Liver (tissue), 8 donors: ENCODE measurements at regions not wholly inside any gene's neighbourhood (a gene's known extent, or its start where the extent isn't known, plus 50 kb on each side); places are given as distances from the start of the nearest gene placed in this dataset.

Experiments
- DNase-seq: peaks from one replicate; pipeline ENCODE4 v3.0.0-alpha.2; 2017; ENCODE audit warnings: low spot score
- H3K27ac ChIP-seq, 2 donors: one replicate each; pipeline ENCODE4 v1.7.0; 2013; ENCODE audit warnings: inconsistent platforms in 2 of 2, low read length in 2 of 2, control low read depth in 1 of 2, low read depth in 1 of 2, mild to moderate bottlenecking in 1 of 2
- H3K27me3 ChIP-seq, 4 donors: one replicate each; pipeline versions ENCODE4 v1.6.1 to v1.7.0; 2013; ENCODE audit warnings: low read length in 3 of 4, inconsistent platforms in 1 of 4, mild to moderate bottlenecking in 1 of 4, moderate library complexity in 1 of 4; ENCODE audit not compliant: control insufficient read depth in 4 of 4, insufficient read depth in 4 of 4
- H3K36me3 ChIP-seq, 4 donors: one replicate each; pipeline versions ENCODE4 v1.6.1 to v1.7.0; 2013; ENCODE audit warnings: low read length in 3 of 4, mild to moderate bottlenecking in 3 of 4, low read depth in 1 of 4, moderate library complexity in 1 of 4; ENCODE audit not compliant: control insufficient read depth in 4 of 4, insufficient read depth in 3 of 4
- H3K4me1 ChIP-seq, 4 donors: one replicate each; pipeline versions ENCODE4 v1.6.1 to v1.7.0; 2013; ENCODE audit warnings: low read length in 3 of 4, mild to moderate bottlenecking in 3 of 4, moderate library complexity in 1 of 4; ENCODE audit not compliant: control insufficient read depth in 4 of 4, insufficient read depth in 4 of 4
- H3K4me3 ChIP-seq, 3 donors: one replicate each; pipeline versions ENCODE4 v1.6.1 to v1.7.0; 2013; ENCODE audit warnings: low read length in 3 of 3, control low read depth in 1 of 3, low read depth in 1 of 3, mild to moderate bottlenecking in 1 of 3
- H3K9ac ChIP-seq, 2 donors: one replicate each; pipeline ENCODE4 v1.7.0; 2013; ENCODE audit warnings: low read length in 2 of 2, mild to moderate bottlenecking in 2 of 2, moderate library complexity in 2 of 2, control low read depth in 1 of 2, low read depth in 1 of 2
- H3K9me3 ChIP-seq, 4 donors: one replicate each; pipeline versions ENCODE4 v1.6.1 to v1.7.0; 2013; ENCODE audit warnings: low read length in 3 of 4; ENCODE audit not compliant: control insufficient read depth in 4 of 4
- CTCF ChIP-seq: fragments of 150-350 bp; IDR thresholded peaks from 2 replicates; pipeline ENCODE4 v1.5.1; 2017; ENCODE audit warnings: improper control_type of control experiment, low read depth, low read length; ENCODE audit not compliant: missing input control
- EGR1 ChIP-seq, 2 donors: IDR thresholded peaks; 2 replicates each; pipeline ENCODE4 v1.6.1; 2016 to 2018; ENCODE audit warnings: antibody characterized with exemption in 2 of 2, low read depth in 2 of 2
- FOXA1 ChIP-seq: IDR thresholded peaks from 2 replicates; pipeline ENCODE4 v1.6.1; 2016; ENCODE audit warnings: antibody characterized with exemption
- FOXA2 ChIP-seq: IDR thresholded peaks from 2 replicates; pipeline ENCODE4 v1.6.1; 2016; ENCODE audit warnings: antibody characterized with exemption
- GABPA ChIP-seq, 2 donors: IDR thresholded peaks in 1 of 2; conservative IDR thresholded peaks in 1 of 2; 2 replicates each; pipeline ENCODE4 v1.6.1; 2016; ENCODE audit warnings: antibody characterized with exemption in 2 of 2, mild to moderate bottlenecking in 1 of 2, moderate library complexity in 1 of 2
- HNF4A ChIP-seq, 2 donors: conservative IDR thresholded peaks; 2 replicates each; pipeline ENCODE4 v1.6.1; 2016; ENCODE audit warnings: antibody characterized with exemption in 2 of 2, mild to moderate bottlenecking in 2 of 2
- HNF4G ChIP-seq: IDR thresholded peaks from 2 replicates; pipeline ENCODE4 v1.6.1; 2016; ENCODE audit warnings: antibody characterized with exemption
- JUND ChIP-seq, 2 donors: IDR thresholded peaks; 2 replicates each; pipeline ENCODE4 v1.6.1; 2016; ENCODE audit warnings: antibody characterized with exemption in 2 of 2
- MAX ChIP-seq: IDR thresholded peaks from 2 replicates; pipeline ENCODE4 v1.6.1; 2016; ENCODE audit warnings: antibody characterized with exemption
- NR2F2 ChIP-seq: IDR thresholded peaks from 2 replicates; pipeline ENCODE4 v1.6.1; 2016; ENCODE audit warnings: antibody characterized with exemption
- RAD21 ChIP-seq, 2 donors: IDR thresholded peaks; 2 replicates each; pipeline ENCODE4 v1.6.1; 2016; ENCODE audit warnings: antibody characterized with exemption in 2 of 2, mild to moderate bottlenecking in 2 of 2
- REST ChIP-seq: IDR thresholded peaks from 2 replicates; pipeline ENCODE4 v1.6.1; 2016; ENCODE audit warnings: antibody characterized with exemption, mild to moderate bottlenecking
- RXRA ChIP-seq, 2 donors: IDR thresholded peaks; 2 replicates each; pipeline ENCODE4 v1.6.1; 2017 to 2018; ENCODE audit warnings: antibody characterized with exemption in 2 of 2, mild to moderate bottlenecking in 1 of 2
- SP1 ChIP-seq: IDR thresholded peaks from 2 replicates; pipeline ENCODE4 v1.6.1; 2018; ENCODE audit warnings: antibody characterized with exemption, mild to moderate bottlenecking
- TAF1 ChIP-seq: conservative IDR thresholded peaks from 2 replicates; pipeline ENCODE4 v1.6.1; 2016; ENCODE audit warnings: antibody characterized with exemption, mild to moderate bottlenecking
- YY1 ChIP-seq: IDR thresholded peaks from 2 replicates; pipeline ENCODE4 v1.6.1; 2016; ENCODE audit warnings: antibody characterized with exemption, mild to moderate bottlenecking
- ZBTB33 ChIP-seq: IDR thresholded peaks from 2 replicates; pipeline ENCODE4 v1.6.1; 2016; ENCODE audit warnings: antibody characterized with exemption
- WGBS: extraction: QIAGEN DNeasy Blood & Tissue Kit; methylation state at CpG from one replicate; pipeline ENCODE4 v1.1.7; 2013; 5-methylcytosine and 5-hydroxymethylcytosine counted together
- TF ChIP-seq, protein P1 (sequence below): IDR thresholded peaks from 2 replicates; pipeline ENCODE4 v1.6.1; 2016; ENCODE audit warnings: antibody characterized with exemption
- donor health status: healthy.
- donor health status: healthy.
- donor health status: healthy.
- donor health status: healthy.
- donor health status: healthy.

DNA sequence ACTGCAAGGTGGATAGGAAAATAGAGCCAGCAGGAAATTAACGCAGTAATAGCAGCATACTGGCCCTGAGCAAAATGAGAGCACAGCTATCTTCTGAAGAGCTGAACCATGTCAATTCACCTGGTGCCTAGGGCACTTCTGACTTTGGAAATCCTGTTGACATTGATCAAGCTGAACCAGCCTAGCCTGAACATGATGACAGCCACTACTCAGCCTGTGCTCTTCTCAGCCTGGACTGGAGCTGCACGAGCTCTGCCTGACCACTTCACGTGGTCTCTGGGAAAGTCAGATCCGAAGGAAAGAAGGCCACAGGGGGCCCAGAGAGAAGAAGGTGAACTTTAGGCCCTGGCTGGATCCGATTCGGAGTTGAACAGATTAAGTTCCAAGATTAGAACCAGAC lies 421.9 kb downstream of the LPIN1 start:
- TF ChIP-seq MAX = no peak
- no peak for TF ChIP-seq FOXA2
- no peak for TF ChIP-seq NR2F2
- no peak for TF ChIP-seq RXRA (IDR thresholded peaks at IDR 0.05)
- TF ChIP-seq EGR1 (IDR thresholded peaks at IDR 0.05; ENCODE audit: low read depth in 2 of 2) = no peak
- TF ChIP-seq SP1 = no peak
- no peak for TF ChIP-seq RAD21 (IDR thresholded peaks at IDR 0.05)
- TF ChIP-seq REST = no peak
- H3K9ac ChIP-seq = no peak overlapping the region
- no peaks in the 10 kb centered on the region for H3K9me3 ChIP-seq
- peak overlapping the region in 1 of 2 donors; percentile 16 for H3K27ac ChIP-seq
- H3K36me3 ChIP-seq = no peaks in the 10 kb centered on the region
- H3K27me3 ChIP-seq = no peaks in the 10 kb centered on the region
- DNase-seq = no peak
- no peak overlapping the region for H3K4me3 ChIP-seq
- 92% methylated on average over 6 of the region's 6 CpGs for WGBS
- H3K4me1 ChIP-seq = no peaks in the 10 kb centered on the region

DNA sequence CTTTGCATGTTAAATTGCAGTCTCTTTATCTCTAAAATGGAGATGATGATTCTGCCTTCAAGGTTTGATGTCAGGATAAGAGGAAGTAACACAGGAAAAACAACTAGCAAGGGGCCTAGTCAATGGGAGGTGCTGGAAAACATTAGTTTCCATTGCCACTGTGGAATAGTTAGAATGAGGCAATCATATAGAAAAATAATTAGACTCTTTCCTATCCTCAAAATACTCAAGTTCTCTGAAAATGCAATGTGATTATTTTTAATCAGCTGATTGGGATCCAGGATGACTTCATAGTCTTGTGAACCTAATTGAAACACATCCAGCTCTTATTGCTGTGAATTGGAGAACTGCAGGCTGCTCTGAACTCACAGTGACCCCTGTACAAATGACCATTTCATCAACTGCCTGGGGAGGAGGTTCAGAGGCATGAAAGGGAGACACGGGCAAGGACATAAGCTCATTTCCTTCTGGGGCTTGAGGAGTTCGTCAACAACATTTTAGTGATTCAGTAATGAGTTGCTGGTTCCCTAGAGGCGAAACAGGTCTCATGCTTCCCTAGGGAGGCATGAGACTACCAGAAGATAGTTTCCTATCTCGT lies 422.5 kb downstream of the LPIN1 start:
- TF ChIP-seq GABPA (IDR thresholded peaks at IDR 0.05 in 1 of 2, conservative IDR thresholded peaks at IDR 0.05 in 1 of 2) = no peak
- no peak for TF ChIP-seq FOXA2
- no peak for TF ChIP-seq HNF4A (conservative IDR thresholded peaks at IDR 0.05)
- peak; percentile 34 for TF ChIP-seq SP1
- TF ChIP-seq EGR1 (IDR thresholded peaks at IDR 0.05; ENCODE audit: low read depth in 2 of 2) = no peak
- no peak for TF ChIP-seq HNF4G
- no peak for TF ChIP-seq CTCF
- TF ChIP-seq MAX = no peak
- TF ChIP-seq NR2F2 = no peak
- peak; percentile 61 to 72 for TF ChIP-seq RXRA (IDR thresholded peaks at IDR 0.05)
- no peak for TF ChIP-seq REST
- no peak for TF ChIP-seq FOXA1
- TF ChIP-seq TAF1 = no peak
- TF ChIP-seq RAD21 (IDR thresholded peaks at IDR 0.05) = peak; percentile 16 to 33
- TF ChIP-seq YY1 = no peak
- TF ChIP-seq, protein P1, sequence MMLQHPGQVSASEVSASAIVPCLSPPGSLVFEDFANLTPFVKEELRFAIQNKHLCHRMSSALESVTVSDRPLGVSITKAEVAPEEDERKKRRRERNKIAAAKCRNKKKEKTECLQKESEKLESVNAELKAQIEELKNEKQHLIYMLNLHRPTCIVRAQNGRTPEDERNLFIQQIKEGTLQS = no peak
- peak in 1 of 2 donors; percentile 47 for TF ChIP-seq JUND (IDR thresholded peaks at IDR 0.05)
- no peak for TF ChIP-seq ZBTB33
- no peak overlapping the region for H3K9ac ChIP-seq
- DNase-seq = no peak
- no peak overlapping the region for H3K4me3 ChIP-seq
- peak overlapping the region; percentile 19 to 59 for H3K27ac ChIP-seq
- no peaks in the 10 kb centered on the region for H3K4me1 ChIP-seq
- no peaks in the 10 kb centered on the region for H3K9me3 ChIP-seq
- no peaks in the 10 kb centered on the region for H3K36me3 ChIP-seq
- peaks cover 0 to 2% (median 0%) of the 10 kb centered on the region in 4 donors for H3K27me3 ChIP-seq
- 71% methylated on average over 4 of the region's 4 CpGs for WGBS
